Liver (tissue), 8 donors: ENCODE measurements at regions not wholly inside any gene's neighbourhood (a gene's known extent, or its start where the extent isn't known, plus 50 kb on each side); places are given as distances from the start of the nearest gene placed in this dataset.

Experiments
- DNase-seq: peaks from one replicate; pipeline ENCODE4 v3.0.0-alpha.2; 2017; ENCODE audit warnings: low spot score
- H3K27ac ChIP-seq, 2 donors: one replicate each; pipeline ENCODE4 v1.7.0; 2013; ENCODE audit warnings: inconsistent platforms in 2 of 2, low read length in 2 of 2, control low read depth in 1 of 2, low read depth in 1 of 2, mild to moderate bottlenecking in 1 of 2
- H3K27me3 ChIP-seq, 4 donors: one replicate each; pipeline versions ENCODE4 v1.6.1 to v1.7.0; 2013; ENCODE audit warnings: low read length in 3 of 4, inconsistent platforms in 1 of 4, mild to moderate bottlenecking in 1 of 4, moderate library complexity in 1 of 4; ENCODE audit not compliant: control insufficient read depth in 4 of 4, insufficient read depth in 4 of 4
- H3K36me3 ChIP-seq, 4 donors: one replicate each; pipeline versions ENCODE4 v1.6.1 to v1.7.0; 2013; ENCODE audit warnings: low read length in 3 of 4, mild to moderate bottlenecking in 3 of 4, low read depth in 1 of 4, moderate library complexity in 1 of 4; ENCODE audit not compliant: control insufficient read depth in 4 of 4, insufficient read depth in 3 of 4
- H3K4me1 ChIP-seq, 4 donors: one replicate each; pipeline versions ENCODE4 v1.6.1 to v1.7.0; 2013; ENCODE audit warnings: low read length in 3 of 4, mild to moderate bottlenecking in 3 of 4, moderate library complexity in 1 of 4; ENCODE audit not compliant: control insufficient read depth in 4 of 4, insufficient read depth in 4 of 4
- H3K4me3 ChIP-seq, 3 donors: one replicate each; pipeline versions ENCODE4 v1.6.1 to v1.7.0; 2013; ENCODE audit warnings: low read length in 3 of 3, control low read depth in 1 of 3, low read depth in 1 of 3, mild to moderate bottlenecking in 1 of 3
- H3K9ac ChIP-seq, 2 donors: one replicate each; pipeline ENCODE4 v1.7.0; 2013; ENCODE audit warnings: low read length in 2 of 2, mild to moderate bottlenecking in 2 of 2, moderate library complexity in 2 of 2, control low read depth in 1 of 2, low read depth in 1 of 2
- H3K9me3 ChIP-seq, 4 donors: one replicate each; pipeline versions ENCODE4 v1.6.1 to v1.7.0; 2013; ENCODE audit warnings: low read length in 3 of 4; ENCODE audit not compliant: control insufficient read depth in 4 of 4
- EGR1 ChIP-seq, 2 donors: IDR thresholded peaks; 2 replicates each; pipeline ENCODE4 v1.6.1; 2016 to 2018; ENCODE audit warnings: antibody characterized with exemption in 2 of 2, low read depth in 2 of 2
- FOXA1 ChIP-seq: IDR thresholded peaks from 2 replicates; pipeline ENCODE4 v1.6.1; 2016; ENCODE audit warnings: antibody characterized with exemption
- FOXA2 ChIP-seq: IDR thresholded peaks from 2 replicates; pipeline ENCODE4 v1.6.1; 2016; ENCODE audit warnings: antibody characterized with exemption
- GABPA ChIP-seq, 2 donors: IDR thresholded peaks in 1 of 2; conservative IDR thresholded peaks in 1 of 2; 2 replicates each; pipeline ENCODE4 v1.6.1; 2016; ENCODE audit warnings: antibody characterized with exemption in 2 of 2, mild to moderate bottlenecking in 1 of 2, moderate library complexity in 1 of 2
- HNF4A ChIP-seq, 2 donors: conservative IDR thresholded peaks; 2 replicates each; pipeline ENCODE4 v1.6.1; 2016; ENCODE audit warnings: antibody characterized with exemption in 2 of 2, mild to moderate bottlenecking in 2 of 2
- HNF4G ChIP-seq: IDR thresholded peaks from 2 replicates; pipeline ENCODE4 v1.6.1; 2016; ENCODE audit warnings: antibody characterized with exemption
- JUND ChIP-seq, 2 donors: IDR thresholded peaks; 2 replicates each; pipeline ENCODE4 v1.6.1; 2016; ENCODE audit warnings: antibody characterized with exemption in 2 of 2
- NR2F2 ChIP-seq: IDR thresholded peaks from 2 replicates; pipeline ENCODE4 v1.6.1; 2016; ENCODE audit warnings: antibody characterized with exemption
- RAD21 ChIP-seq, 2 donors: IDR thresholded peaks; 2 replicates each; pipeline ENCODE4 v1.6.1; 2016; ENCODE audit warnings: antibody characterized with exemption in 2 of 2, mild to moderate bottlenecking in 2 of 2
- REST ChIP-seq: IDR thresholded peaks from 2 replicates; pipeline ENCODE4 v1.6.1; 2016; ENCODE audit warnings: antibody characterized with exemption, mild to moderate bottlenecking
- RXRA ChIP-seq, 2 donors: IDR thresholded peaks; 2 replicates each; pipeline ENCODE4 v1.6.1; 2017 to 2018; ENCODE audit warnings: antibody characterized with exemption in 2 of 2, mild to moderate bottlenecking in 1 of 2
- SP1 ChIP-seq: IDR thresholded peaks from 2 replicates; pipeline ENCODE4 v1.6.1; 2018; ENCODE audit warnings: antibody characterized with exemption, mild to moderate bottlenecking
- TAF1 ChIP-seq: conservative IDR thresholded peaks from 2 replicates; pipeline ENCODE4 v1.6.1; 2016; ENCODE audit warnings: antibody characterized with exemption, mild to moderate bottlenecking
- YY1 ChIP-seq: IDR thresholded peaks from 2 replicates; pipeline ENCODE4 v1.6.1; 2016; ENCODE audit warnings: antibody characterized with exemption, mild to moderate bottlenecking
- ZBTB33 ChIP-seq: IDR thresholded peaks from 2 replicates; pipeline ENCODE4 v1.6.1; 2016; ENCODE audit warnings: antibody characterized with exemption
- WGBS: extraction: QIAGEN DNeasy Blood & Tissue Kit; methylation state at CpG from one replicate; pipeline ENCODE4 v1.1.7; 2013; 5-methylcytosine and 5-hydroxymethylcytosine counted together
- TF ChIP-seq, protein P1 (sequence below): fragments of 150-350 bp; IDR thresholded peaks from 2 replicates; pipeline ENCODE4 v1.5.1; 2017; ENCODE audit warnings: improper control_type of control experiment, low read depth, low read length; ENCODE audit not compliant: missing input control
- TF ChIP-seq, protein P2 (sequence below): IDR thresholded peaks from 2 replicates; pipeline ENCODE4 v1.6.1; 2016; ENCODE audit warnings: antibody characterized with exemption
- donor health status: healthy.
- donor health status: healthy.
- donor health status: healthy.
- donor health status: healthy.
- donor health status: healthy.

DNA sequence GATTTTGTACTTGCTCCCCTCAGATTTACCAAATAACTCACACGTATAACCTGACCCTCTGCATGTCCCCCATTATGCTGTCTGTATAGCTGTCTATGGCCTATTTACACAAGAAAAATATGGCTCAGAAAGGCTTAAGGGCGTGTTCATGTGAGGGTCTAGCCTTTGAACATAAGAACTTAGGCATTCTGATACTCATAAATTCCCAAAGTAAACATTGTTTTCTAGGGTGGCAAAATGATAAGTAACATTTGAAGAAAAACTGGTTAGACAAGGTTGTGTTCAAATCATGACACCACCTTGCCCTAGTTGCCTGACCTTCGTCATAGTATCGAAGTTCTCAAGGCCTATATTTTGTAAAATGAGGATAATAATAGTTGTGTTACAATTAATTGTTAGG lies 394.6 kb downstream of the LRRIQ3 start:
- no peaks in the 10 kb centered on the region for H3K9me3 ChIP-seq
- H3K4me1 ChIP-seq: no peaks in the 10 kb centered on the region
- DNase-seq: no peak
- H3K9ac ChIP-seq: no peak overlapping the region
- no peak overlapping the region for H3K4me3 ChIP-seq
- WGBS: 76% methylated on average over 4 of the region's 4 CpGs
- no peaks in the 10 kb centered on the region for H3K27me3 ChIP-seq
- TF ChIP-seq GABPA (IDR thresholded peaks at IDR 0.05 in 1 of 2, conservative IDR thresholded peaks at IDR 0.05 in 1 of 2) (no peak), RAD21 (IDR thresholded peaks at IDR 0.05) (no peak), ZBTB33 (no peak), REST (no peak), EGR1 (IDR thresholded peaks at IDR 0.05; ENCODE audit: low read depth in 2 of 2) (no peak), NR2F2 (no peak), RXRA (IDR thresholded peaks at IDR 0.05) (no peak), TAF1 (no peak), FOXA1 (no peak), YY1 (no peak), FOXA2 (no peak), HNF4G (no peak)
- TF ChIP-seq, protein P1, sequence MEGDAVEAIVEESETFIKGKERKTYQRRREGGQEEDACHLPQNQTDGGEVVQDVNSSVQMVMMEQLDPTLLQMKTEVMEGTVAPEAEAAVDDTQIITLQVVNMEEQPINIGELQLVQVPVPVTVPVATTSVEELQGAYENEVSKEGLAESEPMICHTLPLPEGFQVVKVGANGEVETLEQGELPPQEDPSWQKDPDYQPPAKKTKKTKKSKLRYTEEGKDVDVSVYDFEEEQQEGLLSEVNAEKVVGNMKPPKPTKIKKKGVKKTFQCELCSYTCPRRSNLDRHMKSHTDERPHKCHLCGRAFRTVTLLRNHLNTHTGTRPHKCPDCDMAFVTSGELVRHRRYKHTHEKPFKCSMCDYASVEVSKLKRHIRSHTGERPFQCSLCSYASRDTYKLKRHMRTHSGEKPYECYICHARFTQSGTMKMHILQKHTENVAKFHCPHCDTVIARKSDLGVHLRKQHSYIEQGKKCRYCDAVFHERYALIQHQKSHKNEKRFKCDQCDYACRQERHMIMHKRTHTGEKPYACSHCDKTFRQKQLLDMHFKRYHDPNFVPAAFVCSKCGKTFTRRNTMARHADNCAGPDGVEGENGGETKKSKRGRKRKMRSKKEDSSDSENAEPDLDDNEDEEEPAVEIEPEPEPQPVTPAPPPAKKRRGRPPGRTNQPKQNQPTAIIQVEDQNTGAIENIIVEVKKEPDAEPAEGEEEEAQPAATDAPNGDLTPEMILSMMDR: no peak
- TF ChIP-seq, protein P2, sequence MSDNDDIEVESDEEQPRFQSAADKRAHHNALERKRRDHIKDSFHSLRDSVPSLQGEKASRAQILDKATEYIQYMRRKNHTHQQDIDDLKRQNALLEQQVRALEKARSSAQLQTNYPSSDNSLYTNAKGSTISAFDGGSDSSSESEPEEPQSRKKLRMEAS: no peak
- no peaks in the 10 kb centered on the region for H3K36me3 ChIP-seq
- H3K27ac ChIP-seq: no peak overlapping the region

DNA sequence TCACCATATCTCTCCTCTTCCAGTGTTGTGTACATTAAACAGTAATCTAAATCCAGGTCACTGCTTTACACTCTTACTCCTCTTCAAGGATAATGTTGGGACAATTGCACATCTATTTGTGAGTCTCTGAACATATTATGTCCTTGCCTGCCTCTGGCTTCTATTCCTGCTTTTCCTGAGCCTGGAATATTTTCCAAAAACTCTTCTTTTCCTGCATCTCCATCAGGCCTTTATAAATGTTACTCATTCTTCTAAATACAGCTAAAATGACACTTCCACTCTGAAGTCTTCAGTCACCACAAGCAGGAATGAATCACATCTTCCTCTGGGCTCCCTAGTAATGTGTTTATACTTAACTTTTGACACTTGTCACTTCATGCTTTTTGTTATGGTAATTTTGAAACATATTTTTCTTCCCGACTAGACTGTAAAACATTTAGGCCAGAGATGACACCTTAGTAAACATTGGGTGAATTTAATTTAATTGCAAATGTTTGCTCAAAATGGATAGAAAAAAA lies 396.0 kb downstream of the LRRIQ3 start:
- no peak overlapping the region for H3K4me3 ChIP-seq
- no peaks in the 10 kb centered on the region for H3K9me3 ChIP-seq
- WGBS: 33% methylated on average over 1 of the region's 1 CpG
- H3K9ac ChIP-seq: no peak overlapping the region
- no peaks in the 10 kb centered on the region for H3K36me3 ChIP-seq
- H3K4me1 ChIP-seq: no peaks in the 10 kb centered on the region
- H3K27me3 ChIP-seq: no peaks in the 10 kb centered on the region
- no peak for DNase-seq
- no peak overlapping the region for H3K27ac ChIP-seq
- no peak for TF ChIP-seq RXRA (IDR thresholded peaks at IDR 0.05)
- TF ChIP-seq RAD21 (IDR thresholded peaks at IDR 0.05): no peak
- TF ChIP-seq SP1: no peak
- no peak for TF ChIP-seq FOXA1
- TF ChIP-seq FOXA2: no peak
- no peak for TF ChIP-seq JUND (IDR thresholded peaks at IDR 0.05)
- no peak for TF ChIP-seq HNF4A (conservative IDR thresholded peaks at IDR 0.05)
- TF ChIP-seq ZBTB33: no peak
- TF ChIP-seq NR2F2: no peak
- TF ChIP-seq HNF4G: no peak
- TF ChIP-seq, protein P1: no peak
- TF ChIP-seq EGR1 (IDR thresholded peaks at IDR 0.05; ENCODE audit: low read depth in 2 of 2): no peak
- TF ChIP-seq TAF1: no peak
